Calu3 (cell line): ENCODE measurements at regions not wholly inside any gene's neighbourhood (a gene's known extent, or its start where the extent isn't known, plus 50 kb on each side); places are given as distances from the start of the nearest gene placed in this dataset.
"Not testable (repeated sequence)": the region's sequence is repeated elsewhere in the genome, so short reads cannot be mapped to it uniquely, and the experiment has no call there.

ENCODE experiments used
- BruUV-seq: library from RNA; stranded (reverse); fragments of 400-500 nt; replicated peaks from 2 replicates; lab custom pipeline; 2021; lab: Mats Ljungman, UMichigan
- CTCF ChIA-PET: fragments of 300-600 bp; sonication (Branson Sonifier 250); formaldehyde crosslinking; loops from one replicate; lab custom pipeline; 2022; ENCODE audit warnings: antibody characterized with exemption; lab: Charles Lee
- DNase-seq: peaks from one replicate; pipeline ENCODE4 v3.0.0; 2022
- H3K27ac Mint-ChIP-seq: one replicate; pipeline ENCODE4 v1.8.0; 2022; ENCODE audit warnings: mixed read lengths; ENCODE audit not compliant: unreplicated experiment
- H3K27me3 Mint-ChIP-seq: one replicate; pipeline ENCODE4 v1.8.0; 2022; ENCODE audit warnings: mixed read lengths; ENCODE audit not compliant: unreplicated experiment
- H3K36me3 Mint-ChIP-seq: one replicate; pipeline ENCODE4 v1.8.0; 2022; ENCODE audit warnings: mild to moderate bottlenecking, moderate library complexity, mixed read lengths; ENCODE audit not compliant: insufficient read depth, unreplicated experiment
- H3K4me1 Mint-ChIP-seq: one replicate; pipeline ENCODE4 v1.8.0; 2022; ENCODE audit warnings: mild to moderate bottlenecking, low read depth, mixed read lengths; ENCODE audit not compliant: unreplicated experiment
- H3K4me3 Mint-ChIP-seq: one replicate; pipeline ENCODE4 v1.8.0; 2022; ENCODE audit warnings: mild to moderate bottlenecking, low read depth, moderate library complexity, mixed read lengths; ENCODE audit not compliant: unreplicated experiment
- H3K9me3 Mint-ChIP-seq: one replicate; pipeline ENCODE4 v1.8.0; 2022; ENCODE audit warnings: low read depth, mixed read lengths; ENCODE audit not compliant: unreplicated experiment
- CTCF ChIP-seq: fragments of 200-600 bp; IDR thresholded peaks from one replicate; pipeline ENCODE4 v1.8.0; 2022; ENCODE audit warnings: antibody characterized with exemption; ENCODE audit not compliant: unreplicated experiment
- intact Hi-C: fragments of 100-400 bp; cut with micrococcal nuclease; formaldehyde crosslinking; loops from one replicate; pipeline ENCODE4 v1.10.0; 2022; ENCODE audit not compliant: unreplicated experiment

DNA sequence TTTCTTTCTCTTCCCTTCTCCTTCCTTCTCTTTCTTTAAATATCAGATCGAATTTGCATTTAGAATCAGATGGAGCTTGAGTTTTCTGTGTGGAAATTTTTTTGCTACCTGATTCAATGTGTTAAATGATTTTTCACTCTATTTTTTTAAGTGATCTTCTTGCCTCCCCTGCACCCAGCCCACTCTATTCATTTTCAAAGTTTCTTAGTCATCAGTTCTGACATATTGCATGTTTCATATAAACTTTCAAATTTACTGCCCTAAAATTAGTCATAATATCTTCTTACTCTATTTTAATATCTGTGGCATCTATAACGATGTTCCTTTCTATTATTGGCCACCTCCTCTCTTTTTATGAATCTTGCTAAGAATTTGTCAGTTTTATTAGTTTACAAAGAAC is 69.1 kb downstream of the MTNR1B start:
- Mint-ChIP-seq H3K27me3 (no peaks in the 10 kb centered on the region), H3K36me3 (no peaks in the 10 kb centered on the region), H3K4me1 (no peaks in the 10 kb centered on the region), H3K9me3 (no peaks in the 10 kb centered on the region), H3K4me3 (no peak overlapping the region), H3K27ac (no peak overlapping the region)
- CTCF ChIA-PET = interaction anchor here (1.0 kb wide), 1 partner anchor 17 kb away, joined by 3 read pairs; no protein-coding TSS in a partner anchor
- intact Hi-C loops = no loop called here
- no peak for TF ChIP-seq CTCF
- no peak for DNase-seq
- BruUV-seq = no TSS peak

GRCh38 chr11:93039531-93040240 is 70.2 kb downstream of the MTNR1B start:
- no peak for DNase-seq
- CTCF ChIA-PET = no interaction called here
- H3K36me3 Mint-ChIP-seq = no peaks in the 10 kb centered on the region
- H3K4me3 Mint-ChIP-seq = no peak overlapping the region
- BruUV-seq = no TSS peak
- no peaks in the 10 kb centered on the region for H3K9me3 Mint-ChIP-seq
- no peak for TF ChIP-seq CTCF
- no peaks in the 10 kb centered on the region for H3K27me3 Mint-ChIP-seq
- H3K27ac Mint-ChIP-seq = no peak overlapping the region
- H3K4me1 Mint-ChIP-seq = no peaks in the 10 kb centered on the region
- intact Hi-C loops = no loop called here

GRCh38 chr11:93041682-93042081 is 72.2 kb downstream of the MTNR1B start:
- intact Hi-C loops = no loop called here
- Mint-ChIP-seq H3K36me3 (no peaks in the 10 kb centered on the region), H3K9me3 (no peaks in the 10 kb centered on the region), H3K27me3 (no peaks in the 10 kb centered on the region), H3K4me1 (no peaks in the 10 kb centered on the region), H3K27ac (no peak overlapping the region), H3K4me3 (no peak overlapping the region)
- BruUV-seq = no TSS peak
- CTCF ChIA-PET = no interaction called here
- no peak for DNase-seq
- no peak for TF ChIP-seq CTCF

DNA sequence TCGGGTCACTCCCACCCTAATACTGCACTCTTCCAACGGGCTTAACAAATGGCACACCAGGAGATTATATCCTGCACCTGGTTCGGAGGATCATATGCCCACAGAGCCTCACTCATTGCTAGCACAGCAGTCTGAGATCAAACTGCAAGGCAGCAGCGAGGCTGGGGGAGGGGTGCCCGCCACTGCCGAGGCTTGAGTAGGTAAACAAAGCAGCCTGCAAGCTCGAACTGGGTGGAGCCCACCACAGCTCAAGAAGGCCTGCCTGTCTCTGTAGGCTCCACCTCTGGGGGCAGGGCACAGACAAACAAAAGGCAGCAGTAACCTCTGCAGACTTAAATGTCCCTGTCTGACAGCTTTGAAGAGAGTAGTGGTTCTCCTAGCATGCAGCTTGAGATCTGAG is 73.7 kb downstream of the MTNR1B start:
- BruUV-seq, H3K4me1 Mint-ChIP-seq, H3K9me3 Mint-ChIP-seq, H3K36me3 Mint-ChIP-seq, H3K27me3 Mint-ChIP-seq, H3K4me3 Mint-ChIP-seq, intact Hi-C loops, H3K27ac Mint-ChIP-seq, DNase-seq, CTCF ChIA-PET: not testable (repeated sequence)

DNA sequence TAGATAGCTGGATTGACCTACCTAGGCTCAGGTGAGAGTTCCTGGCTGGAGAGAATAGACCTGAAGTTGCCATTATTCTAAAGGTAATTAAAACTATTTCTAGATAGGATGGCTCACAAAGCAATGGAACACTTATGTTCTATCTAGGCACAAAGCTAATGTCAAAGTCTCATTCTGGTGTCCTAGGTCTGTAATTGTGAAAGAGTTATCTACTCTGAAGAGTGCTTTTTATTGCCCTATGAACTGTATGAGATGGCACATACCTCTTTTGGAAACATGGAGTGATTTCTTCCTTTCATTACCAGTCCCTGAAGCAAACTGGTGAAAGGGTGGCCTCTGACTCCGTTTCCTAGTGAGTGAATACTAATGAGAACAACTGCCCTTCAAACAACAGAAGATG is 80.3 kb downstream of the MTNR1B start:
- no peak for TF ChIP-seq CTCF
- H3K4me3 Mint-ChIP-seq = no peak overlapping the region
- H3K27me3 Mint-ChIP-seq = no peaks in the 10 kb centered on the region
- peaks cover under 1% of the 10 kb centered on the region for H3K36me3 Mint-ChIP-seq
- intact Hi-C loops = no loop called here
- BruUV-seq = no TSS peak
- CTCF ChIA-PET = no interaction called here
- DNase-seq = no peak
- H3K9me3 Mint-ChIP-seq = no peaks in the 10 kb centered on the region
- no peak overlapping the region for H3K27ac Mint-ChIP-seq
- H3K4me1 Mint-ChIP-seq = no peaks in the 10 kb centered on the region
